ENCODE measurements at regions not wholly inside any gene's neighbourhood (a gene's known extent, or its start where the extent isn't known, plus 50 kb on each side); places are given as distances from the start of the nearest gene placed in this dataset.

GRCh38 chr2:144950899-144951560 is 431.1 kb upstream of the ZEB2 start:
- DNase-seq, result no peak

GRCh38 chr2:144948205-144948855 is 428.4 kb upstream of the ZEB2 start:
- DNase-seq, result no peak

- DNase-seq, result no peak
Observed at GRCh38 chr2:144947709-144948037, 427.8 kb upstream of the ZEB2 start.

DNA sequence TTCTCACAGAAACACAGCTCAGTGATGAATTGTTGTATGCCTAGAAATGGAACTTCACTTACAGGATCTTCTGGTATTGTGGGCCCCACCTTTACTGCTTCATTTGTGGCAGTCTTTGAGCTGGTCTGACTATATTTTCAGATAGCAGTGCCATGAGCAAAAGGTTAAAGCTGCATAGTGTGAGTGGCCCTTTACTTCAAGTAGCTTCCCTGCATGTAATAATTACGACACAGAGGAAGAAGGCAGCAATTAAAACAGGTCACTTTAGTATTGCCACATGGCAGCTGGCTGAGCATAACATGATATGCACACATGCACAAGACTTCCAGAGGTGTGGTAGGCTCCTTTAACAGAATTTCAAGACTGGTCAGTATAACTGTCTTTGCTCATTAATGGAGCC is 426.3 kb upstream of the ZEB2 start:
- no peak for DNase-seq

DNA sequence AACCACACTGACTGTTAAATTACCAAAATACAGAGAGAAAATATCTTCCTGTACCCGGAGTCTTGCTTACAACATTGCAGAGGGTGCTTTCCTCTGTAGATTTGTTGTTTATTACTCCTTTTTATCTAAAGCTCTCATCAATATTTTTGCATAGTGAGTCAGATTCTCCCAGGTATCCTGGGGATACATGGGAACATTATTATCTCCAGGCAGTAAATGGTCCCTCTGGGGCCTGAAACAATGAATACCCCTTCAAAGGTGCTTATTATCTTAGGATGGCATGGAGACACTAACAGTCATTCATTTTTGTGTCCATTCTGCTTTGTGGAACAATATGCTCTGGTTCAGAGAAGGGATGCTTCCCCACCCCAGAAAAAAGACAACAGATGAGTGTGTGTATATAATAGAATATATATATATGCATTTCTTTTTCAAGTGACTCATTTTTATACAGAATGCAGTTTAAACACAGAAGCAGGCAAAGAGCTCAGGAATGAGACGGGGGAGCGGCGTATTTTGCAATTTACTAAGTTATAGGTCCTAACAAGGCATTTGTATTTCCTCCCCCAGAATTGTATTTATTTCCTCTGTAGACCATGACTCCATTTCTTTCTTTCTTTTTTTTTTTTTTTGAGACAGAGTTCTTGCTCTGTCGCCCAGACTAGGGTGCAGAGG is 424.8 kb upstream of the ZEB2 start:
- no peak for DNase-seq

DNA sequence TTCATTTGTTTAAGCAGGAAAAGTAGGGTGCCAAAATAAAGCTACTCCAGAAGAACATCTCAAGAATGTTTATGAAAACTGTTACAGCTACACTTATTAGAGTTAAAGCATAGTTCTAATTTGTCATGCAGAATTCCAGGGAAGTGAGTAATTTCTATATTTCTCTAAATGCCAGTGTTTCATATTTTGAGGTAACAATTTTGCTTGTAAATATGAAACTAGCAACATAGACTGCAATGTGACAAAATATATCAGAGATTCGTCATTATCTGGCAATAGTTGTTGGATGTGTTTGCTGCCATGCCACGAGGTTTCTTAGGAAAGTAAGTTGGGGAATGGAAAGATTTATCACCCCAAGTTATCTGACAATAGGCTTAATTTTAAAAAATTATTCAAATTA is 424.1 kb upstream of the ZEB2 start:
- DNase-seq, result no peak

GRCh38 chr2:144943293-144943941 is 423.5 kb upstream of the ZEB2 start:
- DNase-seq, result no peak

DNA sequence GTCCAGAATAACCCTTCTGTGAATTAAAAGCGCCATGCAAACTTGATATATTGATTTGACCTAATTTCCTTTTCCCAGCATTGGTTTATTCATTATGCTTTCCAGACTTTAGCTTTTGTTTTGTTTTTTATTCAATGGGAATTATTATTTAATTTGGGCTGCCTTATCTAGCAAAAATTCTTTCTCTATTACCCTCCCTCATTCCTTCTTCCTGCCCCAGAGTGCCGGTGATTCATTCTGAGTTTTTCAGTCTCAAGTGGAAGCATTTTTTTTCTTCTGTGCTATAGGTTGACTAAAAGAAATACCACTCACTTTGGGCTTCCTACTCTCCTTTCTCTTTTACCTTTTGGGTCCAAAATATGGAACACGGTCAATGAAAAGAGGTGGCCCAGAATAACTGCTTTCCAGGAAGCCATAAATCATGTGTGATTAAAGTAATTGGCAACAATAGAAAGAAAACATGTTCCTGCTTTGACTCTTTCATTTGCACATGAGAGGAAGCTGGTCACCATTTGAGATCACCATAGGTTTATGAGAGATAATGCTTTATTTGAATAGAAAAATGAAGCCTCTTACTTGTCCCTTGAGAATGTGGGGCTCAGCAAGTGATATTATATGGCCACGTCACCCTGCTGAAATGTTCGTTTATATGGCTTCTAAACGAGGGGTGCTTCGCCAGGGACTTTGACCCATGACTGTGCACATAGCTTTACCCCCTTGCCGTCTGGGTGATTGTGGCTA is 422.8 kb upstream of the ZEB2 start:
- DNase-seq, result no peak

- no peak for DNase-seq
Observed at GRCh38 chr2:144941743-144942488, 422.0 kb upstream of the ZEB2 start.

GRCh38 chr2:144939590-144939989 is 419.7 kb upstream of the ZEB2 start:
- DNase-seq, result no peak

DNA sequence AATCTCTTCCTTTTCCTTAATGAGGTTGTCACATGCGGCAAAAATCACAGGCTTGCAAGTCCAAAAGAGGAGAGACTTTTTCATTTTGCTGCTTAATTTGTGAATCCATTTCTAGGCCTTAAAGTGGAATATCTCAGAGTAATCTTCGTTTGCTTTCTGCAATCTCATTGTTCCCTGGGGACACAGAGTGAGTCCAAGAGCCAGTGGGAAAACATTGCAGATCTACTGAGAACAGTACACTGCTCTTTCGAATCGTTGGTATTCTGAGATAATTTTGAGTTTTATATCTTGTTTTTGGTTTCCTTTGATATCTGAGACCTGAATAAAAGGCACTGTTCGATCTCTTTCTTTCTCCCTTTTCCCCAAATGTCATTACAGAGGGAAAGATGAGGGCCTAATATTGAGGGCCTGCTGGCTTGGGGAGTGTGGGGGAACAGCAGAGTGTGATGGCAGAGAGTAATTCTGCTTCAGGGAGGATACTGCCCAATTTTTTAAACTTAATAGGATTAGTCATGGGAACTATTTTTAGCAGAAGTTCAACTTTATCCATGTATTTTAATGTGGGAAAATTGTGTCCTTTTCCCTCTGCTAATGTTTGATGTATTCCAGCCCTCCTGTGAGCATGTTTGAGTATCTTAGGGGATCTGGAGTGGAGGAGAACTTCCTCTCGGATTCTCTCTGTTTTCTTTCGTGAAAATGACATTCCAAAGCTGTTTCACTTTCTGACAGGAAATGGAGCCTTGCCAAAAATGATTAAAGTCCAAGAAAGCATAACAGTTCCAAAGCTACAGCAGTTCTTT is 418.2 kb upstream of the ZEB2 start:
- DNase-seq, result no peak

- DNase-seq, result no peak
Observed at GRCh38 chr2:144937066-144937465, 417.1 kb upstream of the ZEB2 start.

GRCh38 chr2:144936442-144936841 is 416.5 kb upstream of the ZEB2 start:
- DNase-seq, result no peak

- no peak for DNase-seq
Observed at GRCh38 chr2:144935736-144936135, 415.8 kb upstream of the ZEB2 start.

DNA sequence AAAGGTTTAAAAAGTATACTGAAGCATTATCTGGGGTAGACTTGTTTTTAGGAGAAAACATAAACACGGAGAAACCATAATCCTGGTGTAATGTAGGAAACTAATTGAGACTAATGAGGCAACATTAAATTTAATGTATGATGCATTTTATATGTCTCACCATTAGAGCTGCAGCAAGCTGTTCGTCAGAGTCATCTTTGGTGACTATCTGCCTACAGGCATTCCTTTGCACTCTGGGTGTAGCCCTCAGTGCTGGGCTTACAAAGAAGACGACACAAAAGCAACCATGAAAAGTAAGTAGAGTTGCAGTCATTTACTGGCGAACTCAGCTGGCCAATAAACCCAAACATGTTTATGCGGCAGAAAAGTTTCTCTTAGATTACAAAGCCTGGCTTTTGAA is 415.3 kb upstream of the ZEB2 start:
- no peak for DNase-seq

DNA sequence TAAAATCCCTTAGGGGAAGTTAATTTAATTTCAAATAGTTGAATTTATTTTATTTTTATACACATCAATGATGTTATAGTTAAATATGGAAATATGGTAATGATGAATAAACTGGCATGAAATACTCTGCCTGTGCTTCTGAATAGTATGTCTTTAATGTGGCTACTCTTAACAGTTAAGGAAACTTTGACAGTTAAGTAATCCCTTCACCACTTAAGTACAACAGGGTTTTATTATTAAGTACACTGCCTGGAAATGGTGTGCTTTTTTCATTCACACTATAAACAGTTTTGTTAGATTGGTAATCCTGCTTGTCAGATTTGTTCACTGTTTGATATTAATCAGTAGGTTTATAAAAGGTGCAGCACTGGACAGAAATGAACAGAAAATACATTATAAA is 412.0 kb upstream of the ZEB2 start:
- no peak for DNase-seq

DNA sequence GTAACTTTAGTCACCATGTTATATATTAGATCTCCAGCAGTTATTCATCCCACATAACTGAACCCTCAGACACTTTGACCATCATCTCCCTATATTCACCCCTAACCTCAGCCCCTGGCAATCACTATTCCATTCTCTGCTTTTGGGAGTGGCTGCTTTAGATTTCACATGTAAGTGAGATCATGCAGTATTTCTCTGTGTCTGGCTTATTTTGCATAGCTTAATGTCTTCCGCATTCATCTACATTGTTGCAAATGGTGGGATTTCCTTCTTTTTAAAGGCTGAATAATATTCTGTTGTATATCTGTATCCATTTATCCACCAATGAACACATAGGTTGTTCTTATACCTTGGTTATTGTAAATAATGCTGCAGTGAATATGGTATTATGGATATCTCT is 411.6 kb upstream of the ZEB2 start:
- no peak for DNase-seq

DNA sequence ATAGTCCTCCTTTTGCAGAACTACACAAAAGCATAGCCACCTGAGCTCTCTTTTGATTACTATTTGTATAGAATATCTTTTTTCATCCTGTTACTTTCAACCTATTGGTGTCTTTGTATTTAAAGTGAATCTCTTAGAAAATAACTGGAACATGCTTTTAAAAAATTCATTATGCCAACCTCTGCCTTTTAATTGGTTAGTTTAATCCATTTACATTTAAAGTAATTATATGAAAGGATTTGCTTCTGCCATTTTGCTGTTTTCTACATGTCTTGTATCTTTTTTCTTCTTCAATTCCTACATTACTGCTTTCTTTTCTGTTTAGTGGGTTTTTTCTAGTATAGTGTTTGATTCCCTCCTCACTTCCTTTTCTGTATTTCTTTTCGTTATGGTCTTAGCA is 407.5 kb upstream of the ZEB2 start:
- no peak for DNase-seq

DNA sequence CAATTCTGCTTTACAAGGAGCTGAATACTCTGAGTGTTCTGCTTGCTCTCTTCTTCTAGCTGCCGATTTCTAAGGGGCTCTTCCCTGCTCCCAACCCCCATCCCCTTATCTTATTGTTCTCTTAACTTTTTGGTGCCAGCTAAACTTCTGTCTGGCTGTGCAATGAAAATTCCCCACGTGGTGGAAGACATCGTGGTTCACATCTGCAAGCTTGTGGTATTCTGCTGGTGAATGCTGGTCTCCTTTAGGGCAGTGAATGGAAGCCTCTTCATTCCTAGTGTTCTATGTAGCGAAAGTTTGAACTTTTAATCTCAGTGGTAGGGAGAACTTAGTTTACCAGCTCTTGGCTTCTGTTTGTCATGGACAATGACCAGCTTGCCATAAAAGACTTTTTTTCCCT is 406.0 kb upstream of the ZEB2 start:
- DNase-seq, result no peak

GRCh38 chr2:144924827-144925226 is 404.9 kb upstream of the ZEB2 start:
- DNase-seq, result no peak

- no peak for DNase-seq
Observed at GRCh38 chr2:144922519-144922918, 402.6 kb upstream of the ZEB2 start.
